CD4-positive, CD25-positive, alpha-beta regulatory T cell (primary cell): ENCODE measurements at regions not wholly inside any gene's neighbourhood (a gene's known extent, or its start where the extent isn't known, plus 50 kb on each side); places are given as distances from the start of the nearest gene placed in this dataset.

Experiments
- ATAC-seq, 2 donors: fragments of 150-1000 bp; cut with Tn5 transposase; one replicate each; pipeline ENCODE4 v1.10.0; 2021; ENCODE audit warnings: low read depth in 2 of 2, moderate number of reproducible peaks in 2 of 2, moderate library complexity in 1 of 2
- DNase-seq, 3 donors: peaks; one replicate each; pipeline versions ENCODE4 v3.0.0 to v3.0.0-alpha.2; 2012 to 2022; ENCODE audit warnings: mixed read lengths in 1 of 3
- H3K27ac ChIP-seq: one replicate; pipeline ENCODE4 v1.7.0; 2013; ENCODE audit warnings: mild to moderate bottlenecking, low read length; ENCODE audit not compliant: insufficient read depth, poor library complexity, severe bottlenecking
- H3K27me3 ChIP-seq: one replicate; pipeline ENCODE4 v1.7.0; 2013; ENCODE audit warnings: low read length; ENCODE audit not compliant: control insufficient read depth, insufficient read depth
- H3K36me3 ChIP-seq: one replicate; pipeline ENCODE4 v1.7.0; 2013; ENCODE audit warnings: mild to moderate bottlenecking, low read length, moderate library complexity; ENCODE audit not compliant: control insufficient read depth, insufficient read depth
- H3K4me1 ChIP-seq: 2 replicates; pipeline ENCODE4 v1.7.0; 2013; ENCODE audit warnings: mild to moderate bottlenecking, low read length; ENCODE audit not compliant: insufficient read depth, control insufficient read depth, poor library complexity, severe bottlenecking
- H3K4me3 ChIP-seq: one replicate; pipeline ENCODE4 v1.7.0; 2013; ENCODE audit warnings: low read depth, mild to moderate bottlenecking, low read length, moderate library complexity
- H3K9me3 ChIP-seq, 2 experiments: 1 replicate in 1 of 2; 2 replicates in 1 of 2; pipeline ENCODE4 v1.7.0; 2013; ENCODE audit warnings: low read length in 2 of 2, mild to moderate bottlenecking in 1 of 2, moderate library complexity in 1 of 2; ENCODE audit not compliant: control insufficient read depth in 2 of 2
- H3K27ac Mint-ChIP-seq, 3 donors: one replicate each; pipeline ENCODE4 v1.8.0; 2020 to 2022; ENCODE audit warnings: mild to moderate bottlenecking in 3 of 3, mixed read lengths in 3 of 3, moderate library complexity in 2 of 3
- H3K27me3 Mint-ChIP-seq: one replicate; pipeline ENCODE4 v1.8.0; 2022; ENCODE audit warnings: mild to moderate bottlenecking, mixed read lengths
- H3K36me3 Mint-ChIP-seq: one replicate; pipeline ENCODE4 v1.8.0; 2020; ENCODE audit warnings: mixed read lengths
- H3K4me1 Mint-ChIP-seq, 4 donors: one replicate each; pipeline ENCODE4 v1.8.0; 2020 to 2022; ENCODE audit warnings: mixed read lengths in 4 of 4, mild to moderate bottlenecking in 1 of 4
- H3K4me3 Mint-ChIP-seq, 4 donors: one replicate each; pipeline ENCODE4 v1.8.0; 2020 to 2022; ENCODE audit warnings: mild to moderate bottlenecking in 4 of 4, mixed read lengths in 4 of 4, moderate library complexity in 3 of 4
- H3K9me3 Mint-ChIP-seq, 7 donors: one replicate each; pipeline ENCODE4 v1.8.0; 2020 to 2022; ENCODE audit warnings: mixed read lengths in 7 of 7, mild to moderate bottlenecking in 3 of 7, moderate library complexity in 2 of 7

GRCh38 chr4:102411408-102411807, 66.1 kb upstream of the SLC39A8 start:
- H3K4me1 Mint-ChIP-seq: no peaks in the 10 kb centered on the region
- Histone ChIP-seq H3K27me3 (no peaks in the 10 kb centered on the region), H3K36me3 (no peaks in the 10 kb centered on the region), H3K27ac (no peak overlapping the region), H3K9me3 (no peaks in the 10 kb centered on the region), H3K4me3 (no peak overlapping the region), H3K4me1 (no peaks in the 10 kb centered on the region)
- no peaks in the 10 kb centered on the region for H3K36me3 Mint-ChIP-seq
- H3K9me3 Mint-ChIP-seq: no peaks in the 10 kb centered on the region
- H3K27ac Mint-ChIP-seq: no peak overlapping the region
- H3K27me3 Mint-ChIP-seq: peaks cover 4% of the 10 kb centered on the region
- DNase-seq (no peak), ATAC-seq (no peak)
- no peak overlapping the region for H3K4me3 Mint-ChIP-seq

- DNase-seq (no peak), ATAC-seq (no peak)
- H3K27ac Mint-ChIP-seq: no peak overlapping the region
- no peaks in the 10 kb centered on the region for H3K4me1 ChIP-seq
- no peaks in the 10 kb centered on the region for H3K9me3 Mint-ChIP-seq
- H3K4me1 Mint-ChIP-seq: no peaks in the 10 kb centered on the region
- H3K27me3 Mint-ChIP-seq: peaks cover 4% of the 10 kb centered on the region
- no peak overlapping the region for H3K27ac ChIP-seq
- H3K27me3 ChIP-seq: no peaks in the 10 kb centered on the region
- H3K4me3 Mint-ChIP-seq: no peak overlapping the region
- H3K4me3 ChIP-seq: no peak overlapping the region
- H3K9me3 ChIP-seq: no peaks in the 10 kb centered on the region
- no peaks in the 10 kb centered on the region for H3K36me3 Mint-ChIP-seq
- H3K36me3 ChIP-seq: no peaks in the 10 kb centered on the region
Measured at GRCh38 chr4:102416765-102417164, 71.5 kb upstream of the SLC39A8 start.

- Mint-ChIP-seq H3K4me1 (peaks cover 0 to 3% (median 0%) of the 10 kb centered on the region in 4 donors), H3K9me3 (peaks cover 0 to 1% (median 0%) of the 10 kb centered on the region in 7 donors), H3K4me3 (no peak overlapping the region), H3K27me3 (no peaks in the 10 kb centered on the region), H3K27ac (no peak overlapping the region), H3K36me3 (no peaks in the 10 kb centered on the region)
- no peaks in the 10 kb centered on the region for H3K4me1 ChIP-seq
- no peaks in the 10 kb centered on the region for H3K27me3 ChIP-seq
- no peak overlapping the region for H3K27ac ChIP-seq
- no peak overlapping the region for H3K4me3 ChIP-seq
- no peak for ATAC-seq
- DNase-seq: peak in 1 of 3 donors; percentile 33
- no peaks in the 10 kb centered on the region for H3K36me3 ChIP-seq
- no peaks in the 10 kb centered on the region for H3K9me3 ChIP-seq
Measured at GRCh38 chr4:102420563-102421398, 75.5 kb upstream of the SLC39A8 start.

- Mint-ChIP-seq H3K27me3 (no peaks in the 10 kb centered on the region), H3K9me3 (peaks cover 0 to 1% (median 0%) of the 10 kb centered on the region in 7 donors), H3K27ac (no peak overlapping the region), H3K4me1 (peaks cover 0 to 3% (median 0%) of the 10 kb centered on the region in 4 donors), H3K4me3 (no peak overlapping the region), H3K36me3 (no peaks in the 10 kb centered on the region)
- ATAC-seq: no peak
- Histone ChIP-seq H3K4me1 (no peaks in the 10 kb centered on the region), H3K4me3 (no peak overlapping the region), H3K27me3 (no peaks in the 10 kb centered on the region), H3K27ac (no peak overlapping the region), H3K9me3 (no peaks in the 10 kb centered on the region), H3K36me3 (no peaks in the 10 kb centered on the region)
- DNase-seq: no peak
Measured at GRCh38 chr4:102422843-102423242, 77.6 kb upstream of the SLC39A8 start.

- no peak for ATAC-seq
- Mint-ChIP-seq H3K36me3 (no peaks in the 10 kb centered on the region), H3K27ac (no peak overlapping the region), H3K4me3 (no peak overlapping the region), H3K27me3 (no peaks in the 10 kb centered on the region), H3K4me1 (peaks cover 0 to 3% (median 0%) of the 10 kb centered on the region in 4 donors), H3K9me3 (peaks cover 0 to 1% (median 0%) of the 10 kb centered on the region in 7 donors)
- no peak for DNase-seq
- H3K4me1 ChIP-seq: no peaks in the 10 kb centered on the region
- H3K27ac ChIP-seq: no peak overlapping the region
- H3K4me3 ChIP-seq: no peak overlapping the region
- H3K36me3 ChIP-seq: no peaks in the 10 kb centered on the region
- no peaks in the 10 kb centered on the region for H3K27me3 ChIP-seq
- H3K9me3 ChIP-seq: no peaks in the 10 kb centered on the region
Measured at GRCh38 chr4:102423375-102423774, 77.8 kb upstream of the NFKB1 start.

GRCh38 chr4:102427371-102427998, 73.7 kb upstream of the NFKB1 start:
- Histone ChIP-seq H3K36me3 (no peaks in the 10 kb centered on the region), H3K4me3 (no peak overlapping the region), H3K27ac (no peak overlapping the region), H3K27me3 (no peaks in the 10 kb centered on the region), H3K4me1 (peaks cover 5% of the 10 kb centered on the region), H3K9me3 (no peaks in the 10 kb centered on the region)
- peaks cover 3 to 14% (median 9%) of the 10 kb centered on the region in 4 donors for H3K4me1 Mint-ChIP-seq
- peaks cover 0 to 1% (median 0%) of the 10 kb centered on the region in 7 donors for H3K9me3 Mint-ChIP-seq
- H3K36me3 Mint-ChIP-seq: no peaks in the 10 kb centered on the region
- peak overlapping the region in 1 of 4 donors; percentile 68 for H3K4me3 Mint-ChIP-seq
- ATAC-seq (no peak), DNase-seq (no peak)
- H3K27me3 Mint-ChIP-seq: no peaks in the 10 kb centered on the region
- no peak overlapping the region for H3K27ac Mint-ChIP-seq

- peaks cover 5% of the 10 kb centered on the region for H3K4me1 ChIP-seq
- no peak overlapping the region for H3K4me3 ChIP-seq
- DNase-seq (no peak), ATAC-seq (no peak)
- H3K4me3 Mint-ChIP-seq: peak overlapping the region in 1 of 4 donors; percentile 68
- H3K36me3 ChIP-seq: no peaks in the 10 kb centered on the region
- no peak overlapping the region for H3K27ac Mint-ChIP-seq
- H3K27ac ChIP-seq: no peak overlapping the region
- H3K9me3 Mint-ChIP-seq: peaks cover 0 to 1% (median 0%) of the 10 kb centered on the region in 7 donors
- peaks cover 3 to 13% (median 9%) of the 10 kb centered on the region in 4 donors for H3K4me1 Mint-ChIP-seq
- no peaks in the 10 kb centered on the region for H3K27me3 ChIP-seq
- H3K27me3 Mint-ChIP-seq: peaks cover 6% of the 10 kb centered on the region
- no peaks in the 10 kb centered on the region for H3K36me3 Mint-ChIP-seq
- no peaks in the 10 kb centered on the region for H3K9me3 ChIP-seq
Measured at GRCh38 chr4:102428122-102428521, 73.0 kb upstream of the NFKB1 start.
